ENCODE measurements at regions not wholly inside any gene's neighbourhood (a gene's known extent, or its start where the extent isn't known, plus 50 kb on each side); places are given as distances from the start of the nearest gene placed in this dataset.

- TF ChIP-seq ZFX (IDR thresholded peaks at IDR 0.05; ENCODE audit: borderline replicate concordance) (no peak), CTCF (IDR thresholded peaks at IDR 0.05) (no peak)
These were observed 326.5 kb downstream of the CGGBP1 start for GRCh38 chr3:87732294-87732693.
